Smooth muscle cell (in vitro differentiated cells): ENCODE measurements at regions not wholly inside any gene's neighbourhood (a gene's known extent, or its start where the extent isn't known, plus 50 kb on each side); places are given as distances from the start of the nearest gene placed in this dataset.

Experiments
- DNase-seq: peaks from one replicate; lab custom pipeline; 2025; ENCODE audit not compliant: unreplicated experiment; lab: John Stamatoyannopoulos, UW
- H2AFZ ChIP-seq: fragments of 200-600 bp; sonication (generic); 2 replicates; pipeline ENCODE4 v1.6.0; 2016; ENCODE audit warnings: antibody characterized with exemption, low read depth, mild to moderate bottlenecking
- H3F3A ChIP-seq: fragments of 200-600 bp; sonication (generic); 2 replicates; pipeline ENCODE4 v1.6.0; 2017; ENCODE audit warnings: antibody characterized with exemption, low read depth
- H3K27ac ChIP-seq: fragments of 200-600 bp; sonication (generic); 2 replicates; pipeline ENCODE4 v1.5.1; 2016; ENCODE audit warnings: low read depth, mild to moderate bottlenecking
- H3K27me3 ChIP-seq: fragments of 200-600 bp; sonication (generic); 2 replicates; pipeline ENCODE4 v1.6.1; 2016; ENCODE audit warnings: low read depth, mild to moderate bottlenecking
- H3K36me3 ChIP-seq: fragments of 200-600 bp; sonication (generic); 2 replicates; pipeline ENCODE4 v1.5.1; 2016; ENCODE audit warnings: low read depth
- H3K4me1 ChIP-seq: fragments of 200-600 bp; sonication (generic); 2 replicates; pipeline ENCODE4 v1.5.1; 2016; ENCODE audit warnings: low read depth
- H3K4me2 ChIP-seq: fragments of 200-600 bp; sonication (generic); 2 replicates; pipeline ENCODE4 v1.6.0; 2016; ENCODE audit warnings: mild to moderate bottlenecking
- H3K4me3 ChIP-seq: fragments of 200-600 bp; sonication (generic); 2 replicates; pipeline ENCODE4 v1.5.1; 2016; ENCODE audit warnings: mild to moderate bottlenecking
- H3K79me2 ChIP-seq: fragments of 200-600 bp; sonication (generic); 2 replicates; pipeline ENCODE4 v1.6.0; 2016; ENCODE audit warnings: low read depth, mild to moderate bottlenecking
- H3K9ac ChIP-seq: fragments of 200-600 bp; sonication (generic); 2 replicates; pipeline ENCODE4 v1.6.0; 2016; ENCODE audit warnings: low read depth
- H3K9me3 ChIP-seq: fragments of 200-600 bp; sonication (generic); replicated peaks from 2 replicates; pipeline ENCODE4 v1.5.1; 2016; ENCODE audit warnings: low read depth
- H4K20me1 ChIP-seq: fragments of 200-600 bp; sonication (generic); 2 replicates; pipeline ENCODE4 v1.6.0; 2016; ENCODE audit warnings: low read depth
- WGBS: methylation state at CpG from one replicate; pipeline ENCODE4 v1.1.7; 2016; ENCODE audit warnings: low lambda C conversion rate; 5-methylcytosine and 5-hydroxymethylcytosine counted together
- TF ChIP-seq, protein P1 (sequence below): fragments of 200-600 bp; sonication (generic); IDR thresholded peaks from 2 replicates; pipeline ENCODE4 v1.5.1; 2017; ENCODE audit warnings: borderline replicate concordance, mild to moderate bottlenecking, antibody characterized with exemption; ENCODE audit not compliant: insufficient read depth, poor library complexity, severe bottlenecking

DNA sequence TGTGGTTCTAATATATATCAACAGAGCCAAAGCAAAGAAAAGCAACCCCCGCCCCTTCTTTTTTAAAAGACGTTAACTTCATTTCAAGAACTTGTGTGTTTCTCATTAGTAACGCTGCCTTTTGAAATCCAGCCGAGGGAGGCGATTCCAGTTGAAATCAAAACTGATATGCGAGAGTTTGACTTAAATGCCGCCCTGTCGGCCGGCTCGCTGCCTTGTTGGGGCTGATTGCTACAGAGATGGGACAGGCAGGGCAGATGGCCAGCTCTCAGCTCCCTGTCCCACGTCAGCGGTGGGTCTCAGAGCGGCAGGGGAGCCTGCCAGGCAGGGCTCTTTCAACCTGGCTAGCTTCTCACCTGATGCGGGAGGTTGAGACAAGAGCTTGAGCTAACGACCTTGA is 51.9 kb upstream of the ALX4 start:
- Histone ChIP-seq H2AFZ (no peak overlapping the region), H3K9ac (no peak overlapping the region), H3K9me3 (no peaks in the 10 kb centered on the region), H3K36me3 (no peaks in the 10 kb centered on the region), H3K4me1 (no peaks in the 10 kb centered on the region), H3K27me3 (peaks cover 7% of the 10 kb centered on the region), H3F3A (no peaks in the 10 kb centered on the region), H3K79me2 (no peaks in the 10 kb centered on the region), H3K4me2 (no peak overlapping the region), H3K4me3 (no peak overlapping the region), H3K27ac (no peak overlapping the region), H4K20me1 (no peaks in the 10 kb centered on the region)
- DNase-seq: no peak
- 91% methylated on average over 13 of the region's 15 CpGs for WGBS
- TF ChIP-seq, protein P1, sequence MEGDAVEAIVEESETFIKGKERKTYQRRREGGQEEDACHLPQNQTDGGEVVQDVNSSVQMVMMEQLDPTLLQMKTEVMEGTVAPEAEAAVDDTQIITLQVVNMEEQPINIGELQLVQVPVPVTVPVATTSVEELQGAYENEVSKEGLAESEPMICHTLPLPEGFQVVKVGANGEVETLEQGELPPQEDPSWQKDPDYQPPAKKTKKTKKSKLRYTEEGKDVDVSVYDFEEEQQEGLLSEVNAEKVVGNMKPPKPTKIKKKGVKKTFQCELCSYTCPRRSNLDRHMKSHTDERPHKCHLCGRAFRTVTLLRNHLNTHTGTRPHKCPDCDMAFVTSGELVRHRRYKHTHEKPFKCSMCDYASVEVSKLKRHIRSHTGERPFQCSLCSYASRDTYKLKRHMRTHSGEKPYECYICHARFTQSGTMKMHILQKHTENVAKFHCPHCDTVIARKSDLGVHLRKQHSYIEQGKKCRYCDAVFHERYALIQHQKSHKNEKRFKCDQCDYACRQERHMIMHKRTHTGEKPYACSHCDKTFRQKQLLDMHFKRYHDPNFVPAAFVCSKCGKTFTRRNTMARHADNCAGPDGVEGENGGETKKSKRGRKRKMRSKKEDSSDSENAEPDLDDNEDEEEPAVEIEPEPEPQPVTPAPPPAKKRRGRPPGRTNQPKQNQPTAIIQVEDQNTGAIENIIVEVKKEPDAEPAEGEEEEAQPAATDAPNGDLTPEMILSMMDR: no peak

DNA sequence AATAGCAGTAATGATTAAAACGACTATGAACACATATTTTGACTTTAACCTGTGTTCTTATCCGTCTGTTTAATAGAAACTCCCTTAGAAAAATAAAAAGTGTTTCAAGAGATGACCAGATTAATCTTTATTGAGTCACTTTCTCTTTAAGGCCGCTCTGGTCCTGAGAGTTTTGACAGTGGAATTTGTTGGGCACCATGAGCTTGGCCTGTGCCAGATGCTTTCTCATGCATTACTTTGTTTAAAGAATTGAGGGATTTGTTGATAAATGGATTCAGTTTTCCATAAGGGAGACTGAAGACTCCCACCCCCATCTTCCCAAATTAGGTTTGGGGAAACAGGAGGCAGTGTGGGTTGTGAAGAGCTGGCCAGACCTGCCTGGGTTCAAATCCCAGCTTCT is 53.2 kb upstream of the ALX4 start:
- DNase-seq: no peak
- H3K27me3 ChIP-seq: peaks cover 3% of the 10 kb centered on the region
- H3F3A ChIP-seq: no peaks in the 10 kb centered on the region
- no peak overlapping the region for H3K4me2 ChIP-seq
- H4K20me1 ChIP-seq: no peaks in the 10 kb centered on the region
- H3K27ac ChIP-seq: no peak overlapping the region
- TF ChIP-seq, protein P1: no peak
- H3K9me3 ChIP-seq: no peaks in the 10 kb centered on the region
- no peak overlapping the region for H3K9ac ChIP-seq
- H3K36me3 ChIP-seq: no peaks in the 10 kb centered on the region
- no peaks in the 10 kb centered on the region for H3K4me1 ChIP-seq
- H3K79me2 ChIP-seq: no peaks in the 10 kb centered on the region
- no peak overlapping the region for H2AFZ ChIP-seq
- WGBS: 83% methylated on average over 3 of the region's 3 CpGs
- H3K4me3 ChIP-seq: no peak overlapping the region

DNA sequence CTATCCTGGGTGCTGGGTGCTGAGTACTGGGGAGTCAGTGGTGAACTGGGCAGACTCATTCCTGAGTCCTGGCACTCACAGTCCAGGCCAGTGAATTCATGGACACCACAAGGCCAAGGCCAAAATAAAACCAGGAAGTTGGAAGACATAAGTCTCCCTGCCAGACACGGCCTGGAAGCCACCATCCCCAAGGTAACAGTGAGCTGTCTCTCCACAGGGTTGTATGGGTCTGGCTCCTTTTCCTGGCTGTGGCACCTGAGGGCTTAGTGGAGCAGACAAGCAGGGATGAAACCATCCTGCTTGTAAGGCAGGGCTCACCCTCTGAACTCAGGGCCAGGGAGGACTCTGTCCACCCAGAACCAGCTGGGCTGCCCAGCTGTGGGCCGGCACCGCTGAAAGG is 54.7 kb upstream of the ALX4 start:
- no peak overlapping the region for H3K4me2 ChIP-seq
- H3K9ac ChIP-seq: no peak overlapping the region
- TF ChIP-seq, protein P1: no peak
- no peaks in the 10 kb centered on the region for H3F3A ChIP-seq
- H3K27ac ChIP-seq: no peak overlapping the region
- DNase-seq: no peak
- H3K79me2 ChIP-seq: no peaks in the 10 kb centered on the region
- no peaks in the 10 kb centered on the region for H3K4me1 ChIP-seq
- H3K9me3 ChIP-seq: no peaks in the 10 kb centered on the region
- H4K20me1 ChIP-seq: no peaks in the 10 kb centered on the region
- H3K4me3 ChIP-seq: no peak overlapping the region
- no peaks in the 10 kb centered on the region for H3K36me3 ChIP-seq
- WGBS: 83% methylated on average over 3 of the region's 3 CpGs
- H2AFZ ChIP-seq: no peak overlapping the region
- H3K27me3 ChIP-seq: peaks cover 8% of the 10 kb centered on the region

GRCh38 chr11:44365616-44366015 is 55.7 kb upstream of the ALX4 start:
- no peak overlapping the region for H3K27ac ChIP-seq
- no peak overlapping the region for H3K4me2 ChIP-seq
- no peak overlapping the region for H2AFZ ChIP-seq
- no peaks in the 10 kb centered on the region for H3K4me1 ChIP-seq
- peaks cover 8% of the 10 kb centered on the region for H3K27me3 ChIP-seq
- H3K4me3 ChIP-seq: no peak overlapping the region
- 85% methylated on average over 9 of the region's 9 CpGs for WGBS
- H3K9ac ChIP-seq: no peak overlapping the region
- no peaks in the 10 kb centered on the region for H3K36me3 ChIP-seq
- no peak for DNase-seq
- H4K20me1 ChIP-seq: no peaks in the 10 kb centered on the region
- no peaks in the 10 kb centered on the region for H3K79me2 ChIP-seq
- H3F3A ChIP-seq: no peaks in the 10 kb centered on the region
- TF ChIP-seq, protein P1: no peak
- H3K9me3 ChIP-seq: no peaks in the 10 kb centered on the region
